Left lung (tissue), 4 donors: ENCODE measurements at regions not wholly inside any gene's neighbourhood (a gene's known extent, or its start where the extent isn't known, plus 50 kb on each side); places are given as distances from the start of the nearest gene placed in this dataset.

Experiments used
- ATAC-seq: fragments of 200-7000 bp; cut with Tn5 transposase; one replicate; pipeline ENCODE4 v1.9.1; 2020; ENCODE audit warnings: moderate library complexity
- DNase-seq, 4 donors: peaks; one replicate each; pipeline ENCODE4 v3.0.0-alpha.2; 2013 to 2020
- H3K27ac ChIP-seq, 2 donors: fragments of 200-600 bp; sonication (generic) in 1 of 2; one replicate each; pipeline versions ENCODE4 v1.5.0 to v1.8.0; 2020 to 2021
- H3K27me3 ChIP-seq, 2 donors: fragments of 200-600 bp; sonication (generic) in 1 of 2; one replicate each; pipeline versions ENCODE4 v1.5.0 to v1.8.0; 2020 to 2021
- H3K36me3 ChIP-seq, 2 donors: fragments of 200-600 bp; sonication (generic) in 1 of 2; one replicate each; pipeline versions ENCODE4 v1.5.0 to v1.8.0; 2020 to 2021
- H3K4me1 ChIP-seq, 2 donors: fragments of 200-600 bp; one replicate each; pipeline ENCODE4 v1.8.0; 2021
- H3K4me3 ChIP-seq, 2 donors: fragments of 200-600 bp; sonication (generic) in 1 of 2; one replicate each; pipeline versions ENCODE4 v1.5.0 to v1.8.0; 2020 to 2021; ENCODE audit warnings: mild to moderate bottlenecking in 1 of 2
- H3K9me3 ChIP-seq, 2 donors: fragments of 200-600 bp; sonication (generic) in 1 of 2; one replicate each; pipeline versions ENCODE4 v1.5.0 to v1.8.0; 2020 to 2021
- intact Hi-C, 2 donors: fragments of 100-400 bp; cut with DNase I; formaldehyde crosslinking; loops; one replicate each; pipeline versions ENCODE4 v1.11.2 to v1.14.2; 2022
- TF ChIP-seq, protein P1 (sequence below), 2 donors: fragments of 200-600 bp; sonication (generic) in 1 of 2; IDR thresholded peaks; one replicate each; pipeline versions ENCODE4 v1.5.0 to v1.8.0; 2021; ENCODE audit warnings: antibody characterized with exemption in 2 of 2
- donor health status: DM: no; HTN: yes; CAD: no.
- donor health status: DM: no; HTN: no; CAD: no.

DNA sequence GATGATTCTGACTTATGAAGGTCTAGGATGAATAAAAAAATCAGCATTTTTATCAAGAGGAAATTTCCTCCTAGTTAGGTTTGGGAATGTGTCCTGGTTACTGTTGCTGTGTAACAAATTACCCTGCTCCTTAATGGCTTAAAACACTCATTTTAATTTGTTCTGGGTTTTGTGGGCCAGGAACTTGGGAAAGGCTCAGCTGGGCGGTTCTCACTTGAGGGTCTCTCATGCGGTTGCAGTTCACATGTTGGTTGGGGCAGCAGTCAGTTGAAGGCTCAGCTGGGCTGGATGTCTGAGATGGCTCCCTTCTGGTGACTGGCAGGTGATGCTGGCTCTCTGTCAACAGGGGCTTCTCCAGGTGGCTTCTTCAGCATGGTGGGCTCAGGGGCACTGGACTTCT lies 214.6 kb downstream of the RBM19 start:
- no peaks in the 10 kb centered on the region for H3K4me1 ChIP-seq
- TF ChIP-seq, protein P1, sequence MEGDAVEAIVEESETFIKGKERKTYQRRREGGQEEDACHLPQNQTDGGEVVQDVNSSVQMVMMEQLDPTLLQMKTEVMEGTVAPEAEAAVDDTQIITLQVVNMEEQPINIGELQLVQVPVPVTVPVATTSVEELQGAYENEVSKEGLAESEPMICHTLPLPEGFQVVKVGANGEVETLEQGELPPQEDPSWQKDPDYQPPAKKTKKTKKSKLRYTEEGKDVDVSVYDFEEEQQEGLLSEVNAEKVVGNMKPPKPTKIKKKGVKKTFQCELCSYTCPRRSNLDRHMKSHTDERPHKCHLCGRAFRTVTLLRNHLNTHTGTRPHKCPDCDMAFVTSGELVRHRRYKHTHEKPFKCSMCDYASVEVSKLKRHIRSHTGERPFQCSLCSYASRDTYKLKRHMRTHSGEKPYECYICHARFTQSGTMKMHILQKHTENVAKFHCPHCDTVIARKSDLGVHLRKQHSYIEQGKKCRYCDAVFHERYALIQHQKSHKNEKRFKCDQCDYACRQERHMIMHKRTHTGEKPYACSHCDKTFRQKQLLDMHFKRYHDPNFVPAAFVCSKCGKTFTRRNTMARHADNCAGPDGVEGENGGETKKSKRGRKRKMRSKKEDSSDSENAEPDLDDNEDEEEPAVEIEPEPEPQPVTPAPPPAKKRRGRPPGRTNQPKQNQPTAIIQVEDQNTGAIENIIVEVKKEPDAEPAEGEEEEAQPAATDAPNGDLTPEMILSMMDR (IDR thresholded peaks at IDR 0.05) = no peak
- H3K36me3 ChIP-seq = no peaks in the 10 kb centered on the region
- intact Hi-C loops = no loop called here
- H3K27ac ChIP-seq = no peak overlapping the region
- H3K9me3 ChIP-seq = no peaks in the 10 kb centered on the region
- ATAC-seq (no peak), DNase-seq (no peak)
- peaks cover 0 to 51% of the 10 kb centered on the region in 2 donors for H3K27me3 ChIP-seq
- no peak overlapping the region for H3K4me3 ChIP-seq

DNA sequence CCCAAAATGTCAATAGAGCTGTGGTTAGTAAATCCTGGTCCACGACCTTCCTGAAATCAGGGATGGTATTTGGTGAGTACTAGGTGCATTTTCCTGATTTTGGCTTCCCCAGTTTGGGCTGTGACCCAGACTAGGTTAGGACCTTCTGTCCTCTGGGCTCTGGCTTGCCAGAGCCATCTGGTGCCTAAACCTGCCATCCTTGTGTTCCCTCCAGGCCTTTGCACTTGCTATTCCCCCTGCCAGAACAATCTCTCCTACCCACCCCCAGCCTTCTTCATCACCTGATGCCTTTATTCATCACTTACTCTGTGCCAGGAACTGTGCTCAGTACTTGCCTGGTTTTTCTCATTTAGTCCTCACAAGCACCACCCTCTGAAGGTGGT lies 216.7 kb downstream of the RBM19 start:
- intact Hi-C loops = no loop called here

DNA sequence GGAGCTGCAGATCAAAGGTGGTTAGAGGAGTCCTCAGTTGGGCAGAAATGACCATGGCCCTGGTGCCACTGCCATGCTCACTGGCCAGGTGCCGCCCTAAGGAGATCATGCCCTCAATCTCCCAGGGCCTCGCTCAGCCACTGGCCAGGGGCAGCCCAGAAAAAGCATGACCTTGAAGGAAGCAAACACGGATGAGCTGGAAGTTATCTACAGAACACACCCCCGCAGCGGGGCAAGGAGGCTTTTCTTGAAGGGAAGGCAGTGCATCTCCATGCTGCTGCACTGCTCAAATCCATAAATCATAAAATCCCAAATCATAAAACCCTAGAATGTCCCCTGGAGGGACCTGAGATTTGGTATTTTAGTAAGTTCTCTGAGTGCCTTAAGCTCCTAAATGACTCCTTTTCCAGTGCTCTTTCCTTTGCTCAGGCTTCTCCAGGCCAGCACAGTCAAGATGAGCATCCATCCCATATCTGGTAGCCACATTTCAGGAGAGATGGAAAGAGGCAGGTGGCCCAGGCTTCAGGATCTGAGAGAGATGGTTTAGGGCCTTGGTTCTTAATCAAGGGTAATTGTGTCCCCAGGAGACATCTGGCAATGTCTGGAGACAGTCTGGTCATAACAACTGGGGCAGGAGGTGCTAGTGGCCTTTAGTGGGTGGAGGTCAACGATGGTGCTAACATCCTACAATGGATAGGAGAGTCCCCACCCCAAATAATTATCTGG lies 217.3 kb downstream of the RBM19 start:
- no peak for ATAC-seq
- TF ChIP-seq, protein P1 (IDR thresholded peaks at IDR 0.05) = no peak
- Histone ChIP-seq H3K27ac (no peak overlapping the region), H3K9me3 (no peaks in the 10 kb centered on the region), H3K4me3 (no peak overlapping the region), H3K4me1 (no peaks in the 10 kb centered on the region), H3K27me3 (peaks cover 0 to 46% of the 10 kb centered on the region in 2 donors), H3K36me3 (no peaks in the 10 kb centered on the region)
- intact Hi-C loops = no loop called here
- no peak for DNase-seq

More for the DNA sequence above, 216.7 kb downstream of the RBM19 start:
- Histone ChIP-seq H3K27ac (no peak overlapping the region), H3K27me3 (peaks cover 0 to 49% of the 10 kb centered on the region in 2 donors), H3K9me3 (no peaks in the 10 kb centered on the region), H3K4me3 (no peak overlapping the region), H3K4me1 (no peaks in the 10 kb centered on the region), H3K36me3 (no peaks in the 10 kb centered on the region)
- DNase-seq (no peak), ATAC-seq (no peak)
- TF ChIP-seq, protein P1 (IDR thresholded peaks at IDR 0.05) = no peak

DNA sequence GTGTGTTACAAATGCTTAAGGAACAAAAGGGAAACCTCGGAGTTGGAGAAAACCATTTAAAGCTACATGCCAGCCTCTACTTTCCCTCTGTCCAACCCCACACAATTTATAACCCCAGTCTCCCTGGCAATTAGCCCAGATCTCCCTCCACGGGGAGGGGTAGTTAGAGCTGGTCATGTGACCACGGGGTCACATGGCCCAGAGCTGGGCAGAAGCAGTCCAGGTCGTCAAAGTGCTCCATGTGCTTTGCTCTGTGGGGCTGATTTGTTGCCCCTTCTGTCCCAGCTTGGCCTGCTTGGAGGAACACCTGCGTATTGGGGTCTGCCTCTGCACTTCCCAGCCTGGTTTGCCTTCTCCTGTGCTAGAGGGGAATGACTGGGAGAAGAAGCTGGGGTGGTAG lies 219.1 kb downstream of the RBM19 start:
- intact Hi-C loops = no loop called here
- Histone ChIP-seq H3K9me3 (no peaks in the 10 kb centered on the region), H3K27me3 (peaks cover 0 to 51% of the 10 kb centered on the region in 2 donors), H3K4me3 (no peak overlapping the region), H3K27ac (no peak overlapping the region), H3K36me3 (no peaks in the 10 kb centered on the region), H3K4me1 (no peaks in the 10 kb centered on the region)
- TF ChIP-seq, protein P1 (IDR thresholded peaks at IDR 0.05) = no peak
- ATAC-seq = no peak
- DNase-seq = no peak

DNA sequence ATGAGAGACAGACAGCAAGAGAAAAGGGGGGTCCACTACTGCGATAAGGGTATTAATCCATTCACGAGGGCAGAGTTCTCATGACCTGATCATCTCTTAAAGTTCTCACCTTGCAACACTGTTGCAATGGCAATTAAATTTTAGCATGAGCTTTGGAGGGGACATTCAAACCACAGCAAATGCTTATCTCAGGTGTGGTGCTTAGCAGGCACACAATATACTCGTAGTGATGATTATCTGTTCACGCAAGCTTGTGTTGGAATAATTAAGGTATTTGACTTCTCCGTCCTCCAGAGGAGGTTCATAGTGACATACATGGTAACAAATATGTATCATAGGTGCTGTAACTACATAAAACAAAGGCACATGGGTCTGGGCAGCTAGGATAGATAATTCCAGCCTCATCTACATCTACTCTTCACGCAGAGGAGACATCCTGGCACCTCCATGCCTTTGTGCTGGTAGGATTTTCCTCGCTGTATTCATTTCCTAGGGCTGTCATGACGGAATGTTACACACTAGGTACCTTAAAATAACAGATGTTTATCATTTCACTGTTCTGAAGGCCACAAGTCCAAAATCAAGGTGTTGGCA lies 221.2 kb downstream of the RBM19 start:
- ATAC-seq (no peak), DNase-seq (no peak)
- H3K27me3 ChIP-seq = peaks cover 0 to 62% of the 10 kb centered on the region in 2 donors
- no peaks in the 10 kb centered on the region for H3K9me3 ChIP-seq
- H3K4me1 ChIP-seq = no peaks in the 10 kb centered on the region
- no peak overlapping the region for H3K27ac ChIP-seq
- no peaks in the 10 kb centered on the region for H3K36me3 ChIP-seq
- no peak overlapping the region for H3K4me3 ChIP-seq
- TF ChIP-seq, protein P1 (IDR thresholded peaks at IDR 0.05) = no peak
- intact Hi-C loops = no loop called here
